ENCODE measurements at regions not wholly inside any gene's neighbourhood (a gene's known extent, or its start where the extent isn't known, plus 50 kb on each side); places are given as distances from the start of the nearest gene placed in this dataset.
"Not testable (repeated sequence)": the region's sequence is repeated elsewhere in the genome, so short reads cannot be mapped to it uniquely, and the experiment has no call there.

DNA sequence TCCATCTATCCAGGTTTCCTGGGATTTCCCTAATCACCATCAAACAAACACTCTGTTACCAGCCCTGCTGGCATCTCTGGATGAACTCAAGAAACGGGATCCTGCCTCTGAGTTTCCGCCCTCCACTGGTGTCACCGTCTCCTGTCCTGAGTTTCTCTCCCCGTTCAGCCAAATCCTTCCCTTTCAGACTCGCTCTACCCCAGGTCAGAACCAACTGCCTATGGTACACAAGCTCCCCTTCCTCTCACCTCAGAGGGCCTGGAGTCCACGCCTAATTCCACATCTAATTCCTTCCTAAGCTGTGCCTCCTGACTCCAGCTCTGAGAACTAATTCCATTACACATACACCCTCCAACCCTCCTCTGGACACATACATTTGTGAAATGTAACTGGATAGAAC lies 96.1 kb downstream of the SHANK2 start:
- Histone ChIP-seq H3K36me3 (no peaks in the 10 kb centered on the region), H3K27me3 (no peaks in the 10 kb centered on the region), H3K9me3 (no peaks in the 10 kb centered on the region), H3K4me3 (no peak overlapping the region), H3K27ac (no peak overlapping the region), H3K4me1 (no peaks in the 10 kb centered on the region)
- TF ChIP-seq, protein P1, sequence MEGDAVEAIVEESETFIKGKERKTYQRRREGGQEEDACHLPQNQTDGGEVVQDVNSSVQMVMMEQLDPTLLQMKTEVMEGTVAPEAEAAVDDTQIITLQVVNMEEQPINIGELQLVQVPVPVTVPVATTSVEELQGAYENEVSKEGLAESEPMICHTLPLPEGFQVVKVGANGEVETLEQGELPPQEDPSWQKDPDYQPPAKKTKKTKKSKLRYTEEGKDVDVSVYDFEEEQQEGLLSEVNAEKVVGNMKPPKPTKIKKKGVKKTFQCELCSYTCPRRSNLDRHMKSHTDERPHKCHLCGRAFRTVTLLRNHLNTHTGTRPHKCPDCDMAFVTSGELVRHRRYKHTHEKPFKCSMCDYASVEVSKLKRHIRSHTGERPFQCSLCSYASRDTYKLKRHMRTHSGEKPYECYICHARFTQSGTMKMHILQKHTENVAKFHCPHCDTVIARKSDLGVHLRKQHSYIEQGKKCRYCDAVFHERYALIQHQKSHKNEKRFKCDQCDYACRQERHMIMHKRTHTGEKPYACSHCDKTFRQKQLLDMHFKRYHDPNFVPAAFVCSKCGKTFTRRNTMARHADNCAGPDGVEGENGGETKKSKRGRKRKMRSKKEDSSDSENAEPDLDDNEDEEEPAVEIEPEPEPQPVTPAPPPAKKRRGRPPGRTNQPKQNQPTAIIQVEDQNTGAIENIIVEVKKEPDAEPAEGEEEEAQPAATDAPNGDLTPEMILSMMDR (IDR thresholded peaks at IDR 0.05): no peak
- no peak for TF ChIP-seq POLR2A (IDR thresholded peaks at IDR 0.05)
- DNase-seq: peak in 1 of 3 donors; percentile 14

DNA sequence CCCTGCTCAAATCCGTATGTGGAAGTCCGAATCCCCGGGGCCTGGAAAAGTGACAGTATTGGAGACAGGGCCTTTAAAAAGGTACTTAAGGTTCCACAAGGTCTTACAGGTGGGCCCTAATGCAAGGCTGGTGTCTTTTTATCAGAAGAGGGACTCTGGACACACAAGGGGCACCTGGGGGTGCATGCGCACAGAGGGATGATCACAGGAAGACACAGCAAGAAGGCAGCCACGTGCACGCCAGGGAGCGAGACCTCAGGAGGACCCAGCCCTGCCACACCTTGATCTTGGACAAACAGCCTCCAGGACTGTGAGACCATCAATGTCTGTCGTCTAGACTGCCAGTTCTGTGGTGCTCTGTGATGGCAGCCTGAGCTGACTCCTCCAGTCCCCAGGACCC lies 96.5 kb downstream of the SHANK2 start:
- TF ChIP-seq POLR2A (IDR thresholded peaks at IDR 0.05): no peak
- TF ChIP-seq, protein P1 (IDR thresholded peaks at IDR 0.05): no peak
- Histone ChIP-seq H3K36me3 (no peaks in the 10 kb centered on the region), H3K4me3 (no peak overlapping the region), H3K9me3 (no peaks in the 10 kb centered on the region), H3K27ac (no peak overlapping the region), H3K27me3 (no peaks in the 10 kb centered on the region), H3K4me1 (no peaks in the 10 kb centered on the region)
- peak in 1 of 3 donors; percentile 19 for DNase-seq

DNA sequence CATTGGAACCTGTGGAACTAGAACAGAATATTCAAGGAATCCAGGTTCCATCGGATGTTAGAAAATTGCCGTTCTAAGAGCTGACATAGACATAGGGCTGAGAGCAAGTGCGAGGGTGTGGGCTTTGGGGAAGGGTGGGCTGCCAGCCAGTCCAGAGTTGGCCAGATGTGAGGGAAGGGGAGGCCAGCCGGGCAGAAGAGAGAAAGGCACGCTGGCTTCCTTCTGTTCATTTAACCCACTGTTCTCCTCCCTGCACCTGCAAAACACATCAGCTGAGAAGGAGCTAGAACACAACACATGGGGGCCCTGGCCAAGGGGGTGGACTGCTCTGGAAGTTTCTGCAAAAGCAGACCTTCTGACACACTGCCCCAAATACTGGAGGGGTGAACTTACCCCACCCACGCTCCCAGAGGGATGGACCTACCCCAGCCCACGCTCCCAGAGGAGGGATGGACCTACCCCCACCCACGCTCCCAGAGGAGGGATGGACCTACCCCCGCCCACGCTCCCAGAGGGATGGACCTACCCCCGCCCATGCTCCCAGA lies 98.0 kb downstream of the SHANK2 start:
- Histone ChIP-seq H3K27ac (no peak overlapping the region), H3K27me3 (no peaks in the 10 kb centered on the region), H3K36me3 (no peaks in the 10 kb centered on the region), H3K4me1 (no peaks in the 10 kb centered on the region), H3K4me3 (no peak overlapping the region), H3K9me3 (no peaks in the 10 kb centered on the region)
- TF ChIP-seq, protein P1 (IDR thresholded peaks at IDR 0.05): no peak
- TF ChIP-seq POLR2A (IDR thresholded peaks at IDR 0.05): no peak
- peak in 1 of 3 donors; percentile 17 for DNase-seq

DNA sequence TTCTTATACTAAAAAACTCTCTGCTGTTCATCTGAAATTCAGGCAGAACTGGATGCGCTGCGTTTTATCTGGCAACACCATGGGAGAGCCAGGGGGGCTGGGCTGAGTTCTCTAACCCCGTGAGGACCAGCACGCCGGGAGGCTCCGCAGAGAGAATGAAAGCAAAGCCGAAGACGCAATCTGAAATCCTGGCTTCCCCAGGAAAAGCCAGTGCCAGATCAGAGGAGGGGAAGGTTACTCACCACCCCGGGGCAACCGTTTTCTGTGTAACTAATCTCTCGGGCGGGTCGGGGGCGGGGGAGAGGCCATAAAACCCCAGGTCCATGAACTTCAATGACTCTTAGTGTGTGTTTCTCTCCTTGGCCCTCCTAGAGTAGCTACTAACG lies 99.4 kb downstream of the SHANK2 start:
- H3K27ac ChIP-seq: no peak overlapping the region
- H3K9me3 ChIP-seq: no peaks in the 10 kb centered on the region
- H3K4me3 ChIP-seq: peak overlapping the region in 1 of 4 donors; percentile 31
- H3K4me1 ChIP-seq: no peaks in the 10 kb centered on the region
- TF ChIP-seq, protein P1 (IDR thresholded peaks at IDR 0.05): no peak
- no peak for TF ChIP-seq POLR2A (IDR thresholded peaks at IDR 0.05)
- no peaks in the 10 kb centered on the region for H3K27me3 ChIP-seq
- DNase-seq: peak in 1 of 3 donors; percentile 45
- H3K36me3 ChIP-seq: no peaks in the 10 kb centered on the region

DNA sequence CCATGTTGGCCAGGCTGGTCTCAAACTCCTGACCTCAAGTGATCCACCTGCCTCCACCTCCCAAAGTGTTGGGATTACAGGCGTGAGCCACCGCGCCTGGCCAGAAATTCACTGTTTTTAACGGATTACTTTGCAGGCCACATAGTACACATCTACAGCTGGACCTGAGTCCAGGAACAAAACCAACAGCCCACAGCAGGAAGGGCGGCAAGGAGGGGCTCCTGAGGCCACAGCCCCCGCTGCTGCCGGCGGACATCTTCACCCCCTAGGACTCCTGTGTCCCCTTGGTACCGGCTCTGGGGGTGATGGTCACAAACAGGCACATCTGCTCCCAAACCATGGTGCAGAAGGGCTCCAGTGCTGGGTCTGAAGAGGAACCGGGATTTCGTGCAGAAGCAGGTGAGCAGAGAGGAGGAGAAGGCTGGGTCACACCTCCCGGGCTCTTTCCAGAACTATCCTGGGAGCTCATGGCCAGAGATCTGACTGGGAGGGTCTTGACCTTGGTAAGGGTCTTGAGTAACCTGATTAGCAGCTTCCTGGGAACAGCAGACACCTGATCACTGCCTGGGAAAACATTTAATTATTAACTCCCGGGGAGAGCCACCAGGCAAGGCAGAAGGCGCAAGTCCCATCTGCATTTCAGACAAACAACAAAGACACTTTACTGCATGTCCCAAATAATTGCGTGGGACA lies 99.9 kb downstream of the SHANK2 start:
- not testable (repeated sequence) for H3K27me3 ChIP-seq, H3K9me3 ChIP-seq, H3K36me3 ChIP-seq, H3K27ac ChIP-seq, H3K4me1 ChIP-seq
- peak in 1 of 3 donors; percentile 35 for DNase-seq
- H3K4me3 ChIP-seq: peak overlapping the region in 1 of 4 donors; percentile 31

DNA sequence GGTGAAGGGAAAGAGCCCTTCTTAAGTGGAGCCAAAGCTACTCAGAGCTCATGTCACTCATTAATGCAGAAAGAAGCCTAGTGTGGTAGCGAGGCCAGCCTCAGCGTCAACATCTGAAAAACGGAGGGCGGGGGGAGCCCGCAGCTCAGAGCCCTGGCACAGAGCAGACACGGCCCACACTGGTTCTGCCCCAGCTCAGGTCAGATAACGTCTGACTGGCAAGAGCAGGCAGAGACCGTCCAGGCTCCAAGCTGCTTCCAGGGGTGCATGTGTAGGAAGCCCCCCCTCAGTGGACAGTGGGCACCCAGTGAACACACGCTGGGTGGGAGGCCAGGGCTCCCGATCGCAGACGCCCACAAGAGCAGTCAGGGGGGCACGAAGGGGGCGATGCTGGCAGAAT lies 100.8 kb downstream of the SHANK2 start:
- Histone ChIP-seq H3K4me3 (no peak overlapping the region), H3K36me3 (no peaks in the 10 kb centered on the region), H3K4me1 (no peaks in the 10 kb centered on the region), H3K9me3 (no peaks in the 10 kb centered on the region), H3K27ac (no peak overlapping the region), H3K27me3 (no peaks in the 10 kb centered on the region)
- no peak for DNase-seq
- TF ChIP-seq, protein P1 (IDR thresholded peaks at IDR 0.05): no peak
- TF ChIP-seq POLR2A (IDR thresholded peaks at IDR 0.05): no peak
